Activated T-cell treated with anti-CD3 and anti-CD28 coated beads, Interleukin-2, amount 50 U/mL, for 24 hours (primary cell): ENCODE measurements at regions not wholly inside any gene's neighbourhood (a gene's known extent, or its start where the extent isn't known, plus 50 kb on each side); places are given as distances from the start of the nearest gene placed in this dataset.
"Not testable (repeated sequence)": the region's sequence is repeated elsewhere in the genome, so short reads cannot be mapped to it uniquely, and the experiment has no call there.

ENCODE experiments used
- DNase-seq: peaks from one replicate; pipeline ENCODE4 v3.0.0-alpha.2; 2020
- H3K27ac Mint-ChIP-seq: 2 replicates; pipeline ENCODE4 v1.8.0; 2020; ENCODE audit warnings: mild to moderate bottlenecking, mixed read lengths
- H3K27me3 Mint-ChIP-seq: 2 replicates; pipeline ENCODE4 v1.8.0; 2020; ENCODE audit warnings: mixed read lengths
- H3K36me3 Mint-ChIP-seq: 2 replicates; pipeline ENCODE4 v1.8.0; 2020; ENCODE audit warnings: low read depth, mixed read lengths
- H3K4me1 Mint-ChIP-seq: 2 replicates; pipeline ENCODE4 v1.8.0; 2020; ENCODE audit warnings: low read depth, mixed read lengths
- H3K4me3 Mint-ChIP-seq: 2 replicates; pipeline ENCODE4 v1.8.0; 2020; ENCODE audit warnings: mild to moderate bottlenecking, moderate library complexity, mixed read lengths
- H3K9me3 Mint-ChIP-seq: 2 replicates; pipeline ENCODE4 v1.8.0; 2020; ENCODE audit warnings: mixed read lengths

- DNase-seq, result no peak
- Mint-ChIP-seq H3K27ac (no peak overlapping the region), H3K4me1 (peaks cover 9% of the 10 kb centered on the region)
Measured at GRCh38 chr6:141550471-141550870, 582.3 kb upstream of the GJE1 start.

GRCh38 chr6:141548966-141549365 is 583.8 kb upstream of the GJE1 start:
- no peak overlapping the region for H3K4me3 Mint-ChIP-seq
- DNase-seq, result no peak
- H3K4me1 Mint-ChIP-seq, result peaks cover 6% of the 10 kb centered on the region
- no peak overlapping the region for H3K27ac Mint-ChIP-seq
- peaks cover 16% of the 10 kb centered on the region for H3K9me3 Mint-ChIP-seq
- no peaks in the 10 kb centered on the region for H3K27me3 Mint-ChIP-seq
- H3K36me3 Mint-ChIP-seq, result no peaks in the 10 kb centered on the region

More at GRCh38 chr6:141550471-141550870, 582.3 kb upstream of the GJE1 start:
- Mint-ChIP-seq H3K36me3 (no peaks in the 10 kb centered on the region), H3K9me3 (peaks cover 16% of the 10 kb centered on the region), H3K4me3 (no peak overlapping the region), H3K27me3 (no peaks in the 10 kb centered on the region)

- Mint-ChIP-seq H3K36me3 (no peaks in the 10 kb centered on the region), H3K4me3 (no peak overlapping the region), H3K27me3 (no peaks in the 10 kb centered on the region), H3K27ac (no peak overlapping the region), H3K9me3 (no peaks in the 10 kb centered on the region), H3K4me1 (peaks cover 6% of the 10 kb centered on the region)
- no peak for DNase-seq
Measured at GRCh38 chr6:141541581-141542324, 591.0 kb upstream of the GJE1 start.

DNA sequence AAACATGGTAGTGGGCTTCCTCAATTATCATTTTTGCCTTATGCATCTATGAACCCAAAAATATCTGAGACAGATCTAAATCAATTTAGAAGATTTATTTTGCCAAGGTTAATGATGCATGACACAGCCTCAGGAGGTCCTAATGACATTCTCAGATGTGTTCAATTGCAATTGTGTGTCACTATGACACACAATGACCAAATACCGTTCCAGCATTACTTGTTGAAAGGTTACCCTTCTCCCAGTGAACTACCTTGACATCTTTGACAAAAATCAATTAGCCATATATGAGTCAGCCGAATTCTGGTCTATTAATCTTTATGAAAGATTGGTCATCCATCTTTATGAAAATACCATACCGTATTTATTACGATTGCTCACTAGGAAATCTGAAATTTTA is 592.5 kb upstream of the GJE1 start:
- Mint-ChIP-seq H3K9me3 (no peaks in the 10 kb centered on the region), H3K4me1 (peaks cover 6% of the 10 kb centered on the region)

DNA sequence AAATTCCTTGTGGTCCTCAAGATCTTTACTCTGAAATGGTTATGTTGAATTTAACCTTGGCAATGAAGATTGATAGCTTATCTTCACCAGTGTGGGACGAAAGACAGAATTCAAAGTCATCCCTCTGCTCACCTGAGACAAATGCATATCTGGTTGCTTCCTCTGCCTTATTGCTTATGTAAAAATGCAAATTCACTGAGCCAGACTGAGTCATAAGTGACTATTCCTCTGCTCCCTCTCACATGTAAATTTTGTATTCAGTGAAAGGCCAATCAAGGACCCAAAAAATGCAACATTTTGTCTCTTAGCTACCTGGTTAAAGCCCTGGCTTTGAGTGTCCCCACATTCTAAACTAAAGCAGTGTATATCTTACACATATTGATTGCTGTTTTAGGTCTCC is 593.1 kb upstream of the GJE1 start:
- no peak overlapping the region for H3K27ac Mint-ChIP-seq
- no peak overlapping the region for H3K4me3 Mint-ChIP-seq
- no peaks in the 10 kb centered on the region for H3K27me3 Mint-ChIP-seq
- DNase-seq, result no peak
- peaks cover 6% of the 10 kb centered on the region for H3K4me1 Mint-ChIP-seq
- no peaks in the 10 kb centered on the region for H3K9me3 Mint-ChIP-seq
- no peaks in the 10 kb centered on the region for H3K36me3 Mint-ChIP-seq

More for the DNA sequence above, 592.5 kb upstream of the GJE1 start:
- no peaks in the 10 kb centered on the region for H3K36me3 Mint-ChIP-seq
- no peak overlapping the region for H3K4me3 Mint-ChIP-seq
- H3K27ac Mint-ChIP-seq, result no peak overlapping the region
- DNase-seq, result no peak
- no peaks in the 10 kb centered on the region for H3K27me3 Mint-ChIP-seq

DNA sequence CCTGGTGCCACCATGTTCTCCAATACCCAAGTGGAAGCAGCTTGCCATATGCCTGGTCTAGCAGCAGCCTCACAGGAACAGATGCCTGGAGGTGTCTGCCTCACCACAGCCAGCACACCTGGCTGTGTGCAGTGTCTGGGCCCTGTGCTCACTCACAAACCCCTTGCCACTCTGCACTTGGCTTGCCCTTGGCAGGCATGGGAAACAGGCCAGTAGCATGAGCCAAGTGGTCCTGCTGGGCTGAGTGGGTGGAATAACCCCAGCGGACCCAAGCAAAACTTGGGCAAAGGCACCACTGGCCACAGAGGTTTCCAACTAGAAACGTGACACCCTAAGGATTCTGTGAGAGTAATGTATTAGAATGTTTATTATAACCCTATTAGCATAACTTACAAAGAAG is 600.5 kb upstream of the GJE1 start:
- H3K27ac Mint-ChIP-seq, result no peak overlapping the region
- no peaks in the 10 kb centered on the region for H3K9me3 Mint-ChIP-seq
- H3K4me3 Mint-ChIP-seq, result no peak overlapping the region
- no peaks in the 10 kb centered on the region for H3K4me1 Mint-ChIP-seq
- no peak for DNase-seq
- no peaks in the 10 kb centered on the region for H3K27me3 Mint-ChIP-seq
- no peaks in the 10 kb centered on the region for H3K36me3 Mint-ChIP-seq

DNA sequence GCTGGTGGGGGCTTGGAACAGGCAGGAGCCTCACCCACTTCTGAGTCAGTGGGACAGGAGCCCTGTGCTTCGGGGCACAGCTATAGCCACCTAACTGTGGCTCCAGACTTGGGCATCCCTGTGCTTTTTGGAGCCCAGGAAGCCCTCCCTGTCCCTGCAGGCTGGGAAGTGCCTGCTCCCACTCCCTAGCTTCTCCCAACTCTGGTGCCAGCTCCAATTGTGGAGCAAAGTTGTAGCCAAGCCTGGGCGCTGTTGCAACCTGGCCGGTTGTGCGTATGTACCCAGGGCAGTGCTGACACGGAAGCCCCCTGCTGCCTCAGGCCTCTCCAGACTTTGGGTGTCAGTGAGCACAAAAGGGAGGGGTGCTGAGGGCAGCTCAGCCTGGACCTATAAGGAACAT is 601.7 kb upstream of the GJE1 start:
- no peaks in the 10 kb centered on the region for H3K4me1 Mint-ChIP-seq
- H3K4me3 Mint-ChIP-seq, result no peak overlapping the region
- no peaks in the 10 kb centered on the region for H3K9me3 Mint-ChIP-seq
- H3K27ac Mint-ChIP-seq, result no peak overlapping the region
- no peak for DNase-seq
- no peaks in the 10 kb centered on the region for H3K27me3 Mint-ChIP-seq
- H3K36me3 Mint-ChIP-seq, result no peaks in the 10 kb centered on the region

DNA sequence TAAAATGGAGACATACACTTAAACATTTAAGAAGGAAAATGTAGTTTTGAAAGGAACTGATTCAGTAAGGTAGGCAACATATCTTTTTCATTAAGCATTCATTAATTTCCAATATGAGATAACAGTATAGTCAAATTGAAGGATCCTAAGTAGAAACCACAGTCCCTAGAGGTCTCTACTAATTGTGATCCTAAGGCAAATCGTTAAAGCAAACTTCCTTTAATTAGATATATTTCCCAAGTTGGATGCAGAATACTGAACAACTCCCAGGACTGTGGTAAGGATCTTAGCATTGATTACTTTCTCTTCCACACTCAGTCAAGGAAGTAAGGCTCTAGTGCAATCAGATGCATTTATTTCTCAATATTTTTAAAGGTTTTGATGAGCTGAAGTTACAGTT is 604.1 kb upstream of the GJE1 start:
- Mint-ChIP-seq H3K27me3 (no peaks in the 10 kb centered on the region), H3K36me3 (no peaks in the 10 kb centered on the region), H3K4me3 (no peak overlapping the region), H3K9me3 (no peaks in the 10 kb centered on the region), H3K27ac (no peak overlapping the region), H3K4me1 (no peaks in the 10 kb centered on the region)
- no peak for DNase-seq

DNA sequence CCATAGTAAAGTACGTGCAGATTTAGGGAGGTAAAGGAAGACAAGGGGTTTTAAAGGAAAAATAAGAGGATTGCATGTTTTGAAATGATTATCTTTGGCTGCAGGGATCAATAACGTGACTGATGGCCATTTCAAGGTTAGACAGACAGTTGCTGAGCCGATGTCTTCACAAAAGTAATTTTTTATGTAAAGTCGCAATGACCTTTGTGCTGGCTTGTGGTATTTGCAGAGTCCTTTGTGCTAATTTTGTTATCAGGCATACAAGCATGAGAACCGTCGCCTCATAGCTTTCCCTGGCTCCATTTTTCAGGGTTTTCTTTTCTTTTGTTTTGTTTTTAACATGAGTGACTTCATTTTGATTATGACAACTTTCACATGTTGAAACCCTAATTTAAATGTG is 605.7 kb upstream of the GJE1 start:
- no peak overlapping the region for H3K4me3 Mint-ChIP-seq
- no peaks in the 10 kb centered on the region for H3K9me3 Mint-ChIP-seq
- no peak overlapping the region for H3K27ac Mint-ChIP-seq
- no peaks in the 10 kb centered on the region for H3K27me3 Mint-ChIP-seq
- no peaks in the 10 kb centered on the region for H3K4me1 Mint-ChIP-seq
- DNase-seq, result no peak
- H3K36me3 Mint-ChIP-seq, result no peaks in the 10 kb centered on the region

DNA sequence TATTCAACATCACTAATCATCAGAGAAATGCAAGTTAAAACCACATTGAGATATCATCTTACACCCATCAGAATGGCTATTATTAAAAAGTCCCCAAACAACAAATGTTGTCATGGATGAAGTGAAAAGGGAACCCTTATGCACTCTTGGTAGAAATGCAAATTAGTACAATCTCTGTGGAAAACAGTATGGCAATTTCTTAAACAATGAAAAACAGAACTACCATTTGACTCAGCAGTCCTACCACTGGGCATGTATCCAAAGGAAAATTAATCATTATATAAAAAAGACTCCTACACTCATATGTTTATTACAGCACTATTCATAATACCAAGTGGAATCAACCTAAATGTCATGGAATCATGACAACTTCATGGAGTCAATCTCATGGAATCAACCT is 611.3 kb upstream of the GJE1 start:
- Mint-ChIP-seq H3K4me1 (no peaks in the 10 kb centered on the region), H3K27ac (no peak overlapping the region), H3K27me3 (no peaks in the 10 kb centered on the region), H3K9me3 (no peaks in the 10 kb centered on the region), H3K36me3 (no peaks in the 10 kb centered on the region), H3K4me3 (no peak overlapping the region)
- DNase-seq, result no peak

GRCh38 chr6:141513830-141514229 is 618.9 kb upstream of the GJE1 start:
- no peaks in the 10 kb centered on the region for H3K36me3 Mint-ChIP-seq
- no peaks in the 10 kb centered on the region for H3K27me3 Mint-ChIP-seq
- no peak overlapping the region for H3K27ac Mint-ChIP-seq
- no peak overlapping the region for H3K4me3 Mint-ChIP-seq
- DNase-seq, result no peak
- H3K9me3 Mint-ChIP-seq, result no peaks in the 10 kb centered on the region
- peaks cover 13% of the 10 kb centered on the region for H3K4me1 Mint-ChIP-seq

DNA sequence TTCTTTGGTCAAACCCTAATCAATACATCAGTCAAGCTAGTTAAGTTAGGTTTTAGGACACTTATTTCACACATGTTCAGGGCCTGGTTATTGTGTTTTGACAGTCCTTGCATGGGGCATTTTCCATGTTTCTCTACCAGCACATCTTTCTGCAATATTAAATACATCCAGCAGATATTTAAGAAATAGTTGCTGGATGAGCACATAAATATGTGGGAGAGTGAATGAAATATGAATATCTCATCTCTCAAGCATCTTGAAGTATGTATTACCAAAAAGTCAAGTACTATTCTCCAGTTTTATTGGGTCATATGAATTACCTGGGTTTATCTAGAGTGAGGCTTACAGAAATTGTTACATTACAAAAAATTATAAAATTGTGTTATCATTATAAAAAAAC is 621.9 kb upstream of the GJE1 start:
- Mint-ChIP-seq H3K27me3 (no peaks in the 10 kb centered on the region), H3K4me1 (peaks cover 13% of the 10 kb centered on the region), H3K9me3 (peaks cover 11% of the 10 kb centered on the region), H3K4me3 (no peak overlapping the region), H3K36me3 (peaks cover 5% of the 10 kb centered on the region), H3K27ac (no peak overlapping the region)
- no peak for DNase-seq

- not testable (repeated sequence) for DNase-seq, H3K27me3 Mint-ChIP-seq, H3K4me3 Mint-ChIP-seq, H3K27ac Mint-ChIP-seq, H3K4me1 Mint-ChIP-seq, H3K36me3 Mint-ChIP-seq
- peaks cover 23% of the 10 kb centered on the region for H3K9me3 Mint-ChIP-seq
Measured at GRCh38 chr6:141506062-141506461, 626.7 kb upstream of the GJE1 start.

GRCh38 chr6:141504318-141504717 is 628.4 kb upstream of the GJE1 start:
- not testable (repeated sequence) for H3K27ac Mint-ChIP-seq, H3K27me3 Mint-ChIP-seq, H3K4me3 Mint-ChIP-seq, H3K4me1 Mint-ChIP-seq, H3K36me3 Mint-ChIP-seq, DNase-seq
- H3K9me3 Mint-ChIP-seq, result peaks cover 23% of the 10 kb centered on the region

- peaks cover 20% of the 10 kb centered on the region for H3K9me3 Mint-ChIP-seq
- no peaks in the 10 kb centered on the region for H3K4me1 Mint-ChIP-seq
- DNase-seq, result no peak
- peaks cover 7% of the 10 kb centered on the region for H3K36me3 Mint-ChIP-seq
- no peak overlapping the region for H3K27ac Mint-ChIP-seq
- H3K4me3 Mint-ChIP-seq, result no peak overlapping the region
- H3K27me3 Mint-ChIP-seq, result no peaks in the 10 kb centered on the region
Measured at GRCh38 chr6:141501616-141502015, 631.1 kb upstream of the GJE1 start.

GRCh38 chr6:141498977-141499376 is 633.7 kb upstream of the GJE1 start:
- Mint-ChIP-seq H3K9me3 (no peaks in the 10 kb centered on the region), H3K27ac (no peak overlapping the region), H3K36me3 (no peaks in the 10 kb centered on the region), H3K27me3 (no peaks in the 10 kb centered on the region), H3K4me1 (no peaks in the 10 kb centered on the region), H3K4me3 (no peak overlapping the region)
- DNase-seq, result no peak
